Fibroblast of the aortic adventitia (primary cell): ENCODE measurements at regions not wholly inside any gene's neighbourhood (a gene's known extent, or its start where the extent isn't known, plus 50 kb on each side); places are given as distances from the start of the nearest gene placed in this dataset.

Experiments used
- DNase-seq: peaks from one replicate; pipeline ENCODE4 v3.0.0-alpha.2; 2010; ENCODE audit warnings: low read depth
- H3K4me3 ChIP-seq: 2 replicates; pipeline ENCODE4 v1.5.1; 2011; ENCODE audit warnings: low read depth, mild to moderate bottlenecking, control low read depth, low read length, moderate library complexity
- CTCF ChIP-seq: IDR thresholded peaks from 2 replicates; pipeline ENCODE4 v1.5.1; 2011; ENCODE audit warnings: mild to moderate bottlenecking, low read length, control low read depth, inconsistent platforms; ENCODE audit not compliant: insufficient read depth

- no peak overlapping the region for H3K4me3 ChIP-seq
- no peak for TF ChIP-seq CTCF
- no peak for DNase-seq
Observed at GRCh38 chr3:68135067-68135466, 480.7 kb upstream of the SUCLG2 start.

- DNase-seq: no peak
- no peak overlapping the region for H3K4me3 ChIP-seq
- TF ChIP-seq CTCF: no peak
Observed at GRCh38 chr3:68129065-68129464, 474.7 kb upstream of the SUCLG2 start.

GRCh38 chr3:68123231-68123630 lies 468.8 kb upstream of the SUCLG2 start:
- no peak for TF ChIP-seq CTCF
- no peak for DNase-seq
- H3K4me3 ChIP-seq: no peak overlapping the region

GRCh38 chr3:68121287-68121686 lies 466.9 kb upstream of the SUCLG2 start:
- no peak for TF ChIP-seq CTCF
- no peak overlapping the region for H3K4me3 ChIP-seq
- no peak for DNase-seq

GRCh38 chr3:68116580-68116979 lies 462.2 kb upstream of the SUCLG2 start:
- no peak overlapping the region for H3K4me3 ChIP-seq
- no peak for TF ChIP-seq CTCF
- DNase-seq: no peak

GRCh38 chr3:68103811-68104210 lies 449.4 kb upstream of the SUCLG2 start:
- DNase-seq: no peak
- H3K4me3 ChIP-seq: no peak overlapping the region
- TF ChIP-seq CTCF: no peak

GRCh38 chr3:68090571-68090970 lies 436.2 kb upstream of the SUCLG2 start:
- TF ChIP-seq CTCF: no peak
- no peak overlapping the region for H3K4me3 ChIP-seq
- no peak for DNase-seq
